GM12878 (cell line): ENCODE measurements at regions not wholly inside any gene's neighbourhood (a gene's known extent, or its start where the extent isn't known, plus 50 kb on each side); places are given as distances from the start of the nearest gene placed in this dataset.

Source experiments
- ATAC-seq: fragments of 200-7000 bp; cut with Tn5 transposase; 3 replicates; pipeline ENCODE4 v1.9.1; 2020; ENCODE audit warnings: mild to moderate bottlenecking, moderate library complexity
- BruUV-seq: library from RNA; stranded (reverse); fragments of 400-500 nt; replicated peaks from 2 replicates; lab custom pipeline; 2021; lab: Mats Ljungman, UMichigan
- CTCF ChIA-PET: fragments of 300-600 bp; sonication (Branson Sonifier 250); formaldehyde crosslinking; extraction: SDS; loops from one replicate; lab custom pipeline; 2021; ENCODE audit warnings: inconsistent platforms; lab: Yijun Ruan, JAX
- POLR2A ChIA-PET: fragments of 350-600 bp; formaldehyde crosslinking; extraction: SDS; loops from one replicate; lab custom pipeline; 2021; ENCODE audit warnings: inconsistent platforms; lab: Charles Lee
- RAD21 ChIA-PET: fragments of 300-600 bp; sonication (Branson Sonifier 250); formaldehyde crosslinking; loops from one replicate; lab custom pipeline; 2023; ENCODE audit warnings: antibody characterized with exemption; ENCODE audit not compliant: unreplicated experiment; lab: Charles Lee
- SMC1A ChIA-PET: fragments of 300-600 bp; sonication (Branson Sonifier 250); formaldehyde crosslinking; loops from one replicate; lab custom pipeline; 2023; ENCODE audit not compliant: unreplicated experiment, uncharacterized antibody; lab: Charles Lee
- DNase-seq: peaks from one replicate; pipeline ENCODE4 v3.0.0-alpha.2; 2011; ENCODE audit warnings: low read depth, low spot score
- FAIRE-seq: peaks from 3 replicates; lab custom pipeline; 2011; peaks lifted over from hg19 to GRCh38; lab: Jason Lieb, UNC
- H2AFZ ChIP-seq: 2 replicates; pipeline ENCODE4 v1.6.0; 2011; ENCODE audit warnings: low read depth, low read length, control low read depth; ENCODE audit not compliant: control insufficient read depth
- H3K27ac ChIP-seq: 2 replicates; pipeline ENCODE4 v1.5.1; 2011; ENCODE audit warnings: control low read depth; ENCODE audit not compliant: control insufficient read depth, insufficient read depth
- H3K27me3 ChIP-seq, 2 experiments: replicated peaks in 1 of 2; 2 replicates each; pipeline versions ENCODE4 v1.6.0 to v1.6.1; 2011; ENCODE audit warnings: low read length in 1 of 2; ENCODE audit not compliant: control insufficient read depth in 2 of 2, insufficient read depth in 2 of 2
- H3K36me3 ChIP-seq, 2 experiments: 2 replicates each; pipeline ENCODE4 v1.5.1; 2011; ENCODE audit warnings: low read length in 1 of 2; ENCODE audit not compliant: control insufficient read depth in 2 of 2, insufficient read depth in 2 of 2
- H3K4me1 ChIP-seq: 2 replicates; pipeline ENCODE4 v1.6.1; 2011; ENCODE audit warnings: mild to moderate bottlenecking, low read length, moderate library complexity, mixed read lengths; ENCODE audit not compliant: control insufficient read depth, insufficient read depth
- H3K4me2 ChIP-seq: 2 replicates; pipeline ENCODE4 v1.6.0; 2011; ENCODE audit warnings: control low read depth; ENCODE audit not compliant: control insufficient read depth, insufficient read depth
- H3K4me3 ChIP-seq: fragments of 200-600 bp; sonication (generic); 2 replicates; pipeline ENCODE4 v1.5.1; 2016
- H3K79me2 ChIP-seq: 2 replicates; pipeline ENCODE4 v1.6.0; 2011; ENCODE audit warnings: low read length; ENCODE audit not compliant: control insufficient read depth, insufficient read depth
- H3K9ac ChIP-seq: 2 replicates; pipeline ENCODE4 v1.8.0; 2011; ENCODE audit warnings: low read length, control low read depth, mixed read lengths; ENCODE audit not compliant: control insufficient read depth, insufficient read depth
- H3K9me3 ChIP-seq: replicated peaks from 3 replicates; pipeline ENCODE4 v1.5.1; 2011; ENCODE audit warnings: mild to moderate bottlenecking, low read length; ENCODE audit not compliant: control insufficient read depth, insufficient read depth
- H4K20me1 ChIP-seq: 2 replicates; pipeline ENCODE4 v1.6.0; 2011; ENCODE audit not compliant: control insufficient read depth, insufficient read depth
- BMI1 ChIP-seq: fragments of 450-650 bp; IDR thresholded peaks from 2 replicates; pipeline ENCODE4 v1.6.1; 2016; ENCODE audit warnings: mild to moderate bottlenecking, moderate library complexity, borderline replicate concordance
- BRCA1 ChIP-seq: IDR thresholded peaks from 2 replicates; pipeline ENCODE4 v1.6.1; 2011; ENCODE audit warnings: low read depth, low read length, improper control_type of control experiment
- CBX5 ChIP-seq: sonication (generic); IDR thresholded peaks from 2 replicates; pipeline ENCODE4 v1.6.1; 2016; ENCODE audit warnings: low read depth, moderate library complexity, mild to moderate bottlenecking, inconsistent platforms
- CEBPB ChIP-seq, 2 experiments: fragments of 150-350 bp in 1 of 2; IDR thresholded peaks; 2 replicates each; pipeline ENCODE4 v1.6.1; 2012 to 2014; ENCODE audit warnings: low read depth in 2 of 2, low read length in 2 of 2, borderline replicate concordance in 1 of 2, inconsistent platforms in 1 of 2
- HCFC1 ChIP-seq: fragments of 150-350 bp; IDR thresholded peaks from 2 replicates; pipeline ENCODE4 v1.6.1; 2014; ENCODE audit warnings: low read length
- HSF1 ChIP-seq: fragments of 150-350 bp; IDR thresholded peaks from 2 replicates; pipeline ENCODE4 v1.6.1; 2014; ENCODE audit warnings: mild to moderate bottlenecking, low read depth, low read length
- JUNB ChIP-seq: IDR thresholded peaks from 2 replicates; pipeline ENCODE4 v1.6.1; 2016; ENCODE audit warnings: antibody characterized with exemption, mild to moderate bottlenecking
- JUND ChIP-seq: IDR thresholded peaks from 2 replicates; pipeline ENCODE4 v1.6.1; 2012; ENCODE audit warnings: low read depth, mild to moderate bottlenecking, low read length, improper control_type of control experiment, moderate library complexity
- MTA3 ChIP-seq: IDR thresholded peaks from 2 replicates; pipeline ENCODE4 v1.6.1; 2012; ENCODE audit warnings: low read length, inconsistent platforms, borderline replicate concordance
- NR2F1 ChIP-seq: fragments of 450-650 bp; conservative IDR thresholded peaks from 2 replicates; pipeline ENCODE4 v1.6.1; 2017; ENCODE audit warnings: mild to moderate bottlenecking
- SREBF1 ChIP-seq: IDR thresholded peaks from 2 replicates; pipeline ENCODE4 v1.6.1; 2012; ENCODE audit warnings: mild to moderate bottlenecking, low read length
- ZBTB11 ChIP-seq: fragments of 450-650 bp; formaldehyde crosslinking; IDR thresholded peaks from 2 replicates; pipeline ENCODE4 v1.5.0; 2022; ENCODE audit warnings: mild to moderate bottlenecking, missing genetic modification characterization
- WGBS: methylation state at CpG from one replicate; pipeline ENCODE4 v1.1.6; 2016; ENCODE audit warnings: low lambda C conversion rate; ENCODE audit not compliant: insufficient replicate concordance, insufficient coverage; ENCODE audit errors: missing lambda C conversion rate; 5-methylcytosine and 5-hydroxymethylcytosine counted together
- in situ Hi-C: fragments of 300-500 bp; cut with MboI; formaldehyde crosslinking; loops from 9 replicates; pipeline ENCODE4 v1.14.3; 2018; ENCODE audit warnings: mixed read lengths
- intact Hi-C: fragments of 100-400 bp; cut with micrococcal nuclease; formaldehyde crosslinking; loops from one replicate; pipeline ENCODE4 v1.14.2; 2022; ENCODE audit not compliant: unreplicated experiment

- H4K20me1 ChIP-seq: no peaks in the 10 kb centered on the region
- TF ChIP-seq HCFC1 (no peak), ZBTB11 (no peak), MTA3 (no peak), NR2F1 (no peak), CBX5 (no peak), BRCA1 (no peak), JUNB (no peak), BMI1 (no peak), JUND (no peak), HSF1 (no peak), CEBPB (IDR thresholded peaks at IDR 0.05; ENCODE audit: borderline replicate concordance in 1 of 2, low read depth in 2 of 2, low read length in 2 of 2) (no peak), SREBF1 (no peak)
Observed at GRCh38 chr3:177262396-177262795, 65.1 kb upstream of the TBL1XR1 start.

More at GRCh38 chr3:177262396-177262795, 65.1 kb upstream of the TBL1XR1 start:
- ATAC-seq (no peak), DNase-seq (no peak), FAIRE-seq (no peak)
- 74% methylated on average over 5 of the region's 5 CpGs for WGBS
- no peaks in the 10 kb centered on the region; the same call in 1 of the 2 replicates for H3K4me1 ChIP-seq
- H3K4me3 ChIP-seq: no peak overlapping the region
- RAD21 ChIA-PET: interaction anchor here (1.2 kb wide), 1 partner anchor 35 kb away, joined by 3 read pairs; no protein-coding TSS in a partner anchor
- H3K4me2 ChIP-seq: no peak overlapping the region
- CTCF ChIA-PET: no interaction called here
- no peak overlapping the region for H3K27ac ChIP-seq
- H2AFZ ChIP-seq: no peak overlapping the region
- H3K9ac ChIP-seq: no peak overlapping the region
- POLR2A ChIA-PET: no interaction called here
- H3K36me3 ChIP-seq: no peaks in the 10 kb centered on the region
- intact Hi-C loops (no loop called here), in situ Hi-C loops (no loop called here)
- H3K27me3 ChIP-seq: no peaks in the 10 kb centered on the region
- no peaks in the 10 kb centered on the region for H3K79me2 ChIP-seq
- H3K9me3 ChIP-seq: no peaks in the 10 kb centered on the region
- BruUV-seq: no TSS peak
- SMC1A ChIA-PET: no interaction called here
